ENCODE measurements at regions not wholly inside any gene's neighbourhood (a gene's known extent, or its start where the extent isn't known, plus 50 kb on each side); places are given as distances from the start of the nearest gene placed in this dataset.
A peak's percentile ranks its signal among the peaks of the same experiment; 100 is the strongest.
"Not testable (repeated sequence)": the region's sequence is repeated elsewhere in the genome, so short reads cannot be mapped to it uniquely, and the experiment has no call there.

- no peak for DNase-seq
Observed at GRCh38 chr5:92329759-92330158, 946.6 kb upstream of the ARRDC3 start.

GRCh38 chr5:92328584-92329259, 945.6 kb upstream of the ARRDC3 start:
- DNase-seq, result no peak

GRCh38 chr5:92320446-92320845, 937.3 kb upstream of the ARRDC3 start:
- no peak for DNase-seq

GRCh38 chr5:92313385-92313784, 930.3 kb upstream of the ARRDC3 start:
- no peak for DNase-seq

- peak; percentile 17 to 59 (median 27) for DNase-seq
Observed at GRCh38 chr5:92309336-92309991, 926.3 kb upstream of the ARRDC3 start.

GRCh38 chr5:92308679-92309078, 925.6 kb upstream of the ARRDC3 start:
- no peak for DNase-seq

GRCh38 chr5:92302356-92302755, 919.2 kb upstream of the ARRDC3 start:
- not testable (repeated sequence) for DNase-seq

- DNase-seq, result no peak
Observed at GRCh38 chr5:92283521-92283920, 900.4 kb upstream of the ARRDC3 start.

GRCh38 chr5:92271750-92272149, 888.6 kb upstream of the ARRDC3 start:
- DNase-seq, result not testable (repeated sequence)

- DNase-seq, result no peak
Observed at GRCh38 chr5:92268343-92268742, 885.2 kb upstream of the ARRDC3 start.

GRCh38 chr5:92267830-92268229, 884.7 kb upstream of the ARRDC3 start:
- DNase-seq, result no peak

- DNase-seq, result no peak
Observed at GRCh38 chr5:92265804-92266203, 882.7 kb upstream of the ARRDC3 start.

- not testable (repeated sequence) for DNase-seq
Observed at GRCh38 chr5:92255605-92256004, 872.5 kb upstream of the ARRDC3 start.

GRCh38 chr5:92248518-92248917, 865.4 kb upstream of the ARRDC3 start:
- no peak for DNase-seq

GRCh38 chr5:92242170-92242569, 859.1 kb upstream of the ARRDC3 start:
- no peak for DNase-seq

- no peak for DNase-seq
Observed at GRCh38 chr5:92237896-92238295, 854.8 kb upstream of the ARRDC3 start.

- no peak for DNase-seq
Observed at GRCh38 chr5:92222449-92222848, 839.3 kb upstream of the ARRDC3 start.

GRCh38 chr5:92216852-92217251, 833.7 kb upstream of the ARRDC3 start:
- DNase-seq, result not testable (repeated sequence)

GRCh38 chr5:92215116-92215515, 832.0 kb upstream of the ARRDC3 start:
- DNase-seq, result no peak

- DNase-seq, result no peak
Observed at GRCh38 chr5:92208265-92208664, 825.1 kb upstream of the ARRDC3 start.

GRCh38 chr5:92207151-92207550, 824.0 kb upstream of the ARRDC3 start:
- peak in 2 of 3 donors; percentile 14 to 55 for DNase-seq

GRCh38 chr5:92206681-92207080, 823.6 kb upstream of the ARRDC3 start:
- peak in 2 of 3 donors; percentile 13 to 58 for DNase-seq

- not testable (repeated sequence) for DNase-seq
Observed at GRCh38 chr5:92199035-92199434, 815.9 kb upstream of the ARRDC3 start.

- peak in 2 of 3 donors; percentile 3 to 55 for DNase-seq
Observed at GRCh38 chr5:92181656-92182055, 798.5 kb upstream of the ARRDC3 start.

All from muscle of back (tissue), 3 donors.